Esophagus squamous epithelium (tissue), 5 donors: ENCODE measurements at regions not wholly inside any gene's neighbourhood (a gene's known extent, or its start where the extent isn't known, plus 50 kb on each side); places are given as distances from the start of the nearest gene placed in this dataset.

Experiments used
- DNase-seq: peaks from one replicate; lab custom pipeline; 2025; lab: John Stamatoyannopoulos, UW
- H3K27ac ChIP-seq, 4 donors: fragments of 200-600 bp; sonication (generic); one replicate each; pipeline ENCODE4 v1.5.1; 2016 to 2019; ENCODE audit warnings: mild to moderate bottlenecking in 1 of 4
- H3K27me3 ChIP-seq, 4 donors: fragments of 200-600 bp; sonication (generic); 1 replicate in 3 of 4; 2 replicates in 1 of 4; pipeline versions ENCODE4 v1.5.1 to v1.6.0; 2017 to 2021; ENCODE audit warnings: antibody characterized with exemption in 1 of 4
- H3K36me3 ChIP-seq, 3 donors: fragments of 200-600 bp; sonication (generic); one replicate each; pipeline ENCODE4 v1.5.1; 2016 to 2019
- H3K4me1 ChIP-seq, 3 donors: fragments of 200-600 bp; sonication (generic); one replicate each; pipeline ENCODE4 v1.5.1; 2017 to 2019
- H3K4me3 ChIP-seq, 4 donors: fragments of 200-600 bp; sonication (generic); 1 replicate in 3 of 4; 2 replicates in 1 of 4; pipeline ENCODE4 v1.5.1; 2016 to 2019; ENCODE audit warnings: mild to moderate bottlenecking in 2 of 4, moderate library complexity in 1 of 4
- H3K9me3 ChIP-seq, 3 donors: fragments of 200-600 bp; sonication (generic); one replicate each; pipeline ENCODE4 v1.5.1; 2016 to 2019
- CTCF ChIP-seq, 6 experiments: fragments of 450-650 bp in 4 of 6; fragments of 200-600 bp in 2 of 6; sonication (generic) in 2 of 6; IDR thresholded peaks; one replicate each; pipeline ENCODE4 v1.5.1; 2016 to 2019; ENCODE audit warnings: antibody characterized with exemption in 6 of 6, mild to moderate bottlenecking in 4 of 6, moderate library complexity in 4 of 6
- POLR2A ChIP-seq, 4 donors: fragments of 450-650 bp; IDR thresholded peaks; one replicate each; pipeline ENCODE4 v1.6.1; 2017; ENCODE audit warnings: antibody characterized with exemption in 4 of 4, mild to moderate bottlenecking in 4 of 4, moderate library complexity in 3 of 4
- WGBS, 2 donors: methylation state at CpG; one replicate each; pipeline ENCODE4 v1.1.5; 2018; 5-methylcytosine and 5-hydroxymethylcytosine counted together
- intact Hi-C: fragments of 100-400 bp; cut with DNase I; formaldehyde crosslinking; loops from one replicate; pipeline ENCODE4 v1.15.0; 2022
- donor health status: DM: yes; HTN: yes; CAD: no.

- Histone ChIP-seq H3K36me3 (no peaks in the 10 kb centered on the region), H3K4me1 (no peaks in the 10 kb centered on the region), H3K4me3 (no peak overlapping the region), H3K9me3 (no peaks in the 10 kb centered on the region), H3K27me3 (no peaks in the 10 kb centered on the region), H3K27ac (no peak overlapping the region)
- no peak for DNase-seq
- TF ChIP-seq POLR2A (IDR thresholded peaks at IDR 0.05) (no peak), CTCF (IDR thresholded peaks at IDR 0.05) (peak in 1 of 6 experiments; percentile 6)
- intact Hi-C loops = no loop called here
- WGBS, 2 donors = 93 to 96% methylated on average over 3 of the region's 3 CpGs
Measured at GRCh38 chr1:182269097-182269496, 122.5 kb downstream of the GLUL start.

- Histone ChIP-seq H3K27me3 (no peaks in the 10 kb centered on the region), H3K27ac (no peak overlapping the region), H3K4me1 (no peaks in the 10 kb centered on the region), H3K36me3 (no peaks in the 10 kb centered on the region), H3K4me3 (no peak overlapping the region), H3K9me3 (no peaks in the 10 kb centered on the region)
- TF ChIP-seq POLR2A (IDR thresholded peaks at IDR 0.05) (no peak), CTCF (IDR thresholded peaks at IDR 0.05) (no peak)
- no peak for DNase-seq
- intact Hi-C loops = no loop called here
- 88 to 95% methylated on average over 1 of the region's 1 CpG for WGBS, 2 donors
Measured at GRCh38 chr1:182268669-182269068, 122.9 kb downstream of the GLUL start.

- H3K4me1 ChIP-seq = peaks cover 6 to 8% (median 6%) of the 10 kb centered on the region in 3 donors
- 64 to 81% methylated on average over 1 of the region's 1 CpG for WGBS, 2 donors
- DNase-seq = no peak
- TF ChIP-seq POLR2A (IDR thresholded peaks at IDR 0.05) = no peak
- no peak for TF ChIP-seq CTCF (IDR thresholded peaks at IDR 0.05)
- H3K36me3 ChIP-seq = no peaks in the 10 kb centered on the region
- no peak overlapping the region for H3K27ac ChIP-seq
- no peak overlapping the region for H3K4me3 ChIP-seq
- no peaks in the 10 kb centered on the region for H3K9me3 ChIP-seq
- intact Hi-C loops = no loop called here
- H3K27me3 ChIP-seq = no peaks in the 10 kb centered on the region
Measured at GRCh38 chr1:182264185-182264584, 127.4 kb downstream of the GLUL start.

- intact Hi-C loops = no loop called here
- no peak overlapping the region for H3K27ac ChIP-seq
- no peaks in the 10 kb centered on the region for H3K9me3 ChIP-seq
- no peak overlapping the region for H3K4me3 ChIP-seq
- DNase-seq = no peak
- 22 to 27% methylated on average over 1 of the region's 1 CpG for WGBS, 2 donors
- TF ChIP-seq POLR2A (IDR thresholded peaks at IDR 0.05) = no peak
- no peak for TF ChIP-seq CTCF (IDR thresholded peaks at IDR 0.05)
- no peaks in the 10 kb centered on the region for H3K27me3 ChIP-seq
- peaks cover 6 to 10% (median 8%) of the 10 kb centered on the region in 3 donors for H3K4me1 ChIP-seq
- no peaks in the 10 kb centered on the region for H3K36me3 ChIP-seq
Measured at GRCh38 chr1:182263706-182264105, 127.9 kb downstream of the GLUL start.

GRCh38 chr1:182262425-182262824 is 129.2 kb downstream of the GLUL start:
- Histone ChIP-seq H3K9me3 (no peaks in the 10 kb centered on the region), H3K4me1 (peaks cover 6 to 10% (median 8%) of the 10 kb centered on the region in 3 donors), H3K4me3 (no peak overlapping the region), H3K36me3 (no peaks in the 10 kb centered on the region), H3K27me3 (no peaks in the 10 kb centered on the region), H3K27ac (no peak overlapping the region)
- TF ChIP-seq POLR2A (IDR thresholded peaks at IDR 0.05) = no peak
- no peak for TF ChIP-seq CTCF (IDR thresholded peaks at IDR 0.05)
- DNase-seq = no peak
- intact Hi-C loops = no loop called here
- 74 to 84% methylated on average over 1 of the region's 1 CpG for WGBS, 2 donors
